ENCODE measurements at regions not wholly inside any gene's neighbourhood (a gene's known extent, or its start where the extent isn't known, plus 50 kb on each side); places are given as distances from the start of the nearest gene placed in this dataset.
"Not testable (repeated sequence)": the region's sequence is repeated elsewhere in the genome, so short reads cannot be mapped to it uniquely, and the experiment has no call there.

- no peak for DNase-seq (ENCODE audit: low read depth, low spot score)
These were observed 332.9 kb downstream of the DSC3 start for GRCh38 chr18:30709595-30709994.

- DNase-seq (ENCODE audit: low read depth, low spot score), result no peak
These were observed 336.6 kb downstream of the DSC3 start for GRCh38 chr18:30705943-30706342.

GRCh38 chr18:30698571-30698970 lies 344.0 kb downstream of the DSC3 start:
- DNase-seq (ENCODE audit: low read depth, low spot score), result no peak

- no peak for DNase-seq (ENCODE audit: low read depth, low spot score)
These were observed 346.3 kb downstream of the DSC3 start for GRCh38 chr18:30696201-30696600.

GRCh38 chr18:30694773-30695172 lies 347.8 kb downstream of the DSC3 start:
- DNase-seq (ENCODE audit: low read depth, low spot score), result no peak

- DNase-seq (ENCODE audit: low read depth, low spot score), result no peak
These were observed 353.3 kb downstream of the DSC3 start for GRCh38 chr18:30689216-30689615.

- DNase-seq (ENCODE audit: low read depth, low spot score), result no peak
These were observed 355.0 kb downstream of the DSC3 start for GRCh38 chr18:30687501-30687900.

- DNase-seq (ENCODE audit: low read depth, low spot score), result no peak
These were observed 357.6 kb downstream of the DSC3 start for GRCh38 chr18:30684825-30685481.

GRCh38 chr18:30683836-30684235 lies 358.7 kb downstream of the DSC3 start:
- DNase-seq (ENCODE audit: low read depth, low spot score), result no peak

- no peak for DNase-seq (ENCODE audit: low read depth, low spot score)
These were observed 359.9 kb downstream of the DSC3 start for GRCh38 chr18:30682672-30683071.

- DNase-seq (ENCODE audit: low read depth, low spot score), result no peak
These were observed 363.1 kb downstream of the DSC3 start for GRCh38 chr18:30679285-30679930.

GRCh38 chr18:30677813-30678212 lies 364.7 kb downstream of the DSC3 start:
- DNase-seq (ENCODE audit: low read depth, low spot score), result not testable (repeated sequence)

- DNase-seq (ENCODE audit: low read depth, low spot score), result no peak
These were observed 366.5 kb downstream of the DSC3 start for GRCh38 chr18:30676053-30676480.

GRCh38 chr18:30675493-30675892 lies 367.0 kb downstream of the DSC3 start:
- no peak for DNase-seq (ENCODE audit: low read depth, low spot score)

GRCh38 chr18:30675072-30675471 lies 367.5 kb downstream of the DSC3 start:
- DNase-seq (ENCODE audit: low read depth, low spot score), result no peak

GRCh38 chr18:30674596-30674995 lies 367.9 kb downstream of the DSC3 start:
- no peak for DNase-seq (ENCODE audit: low read depth, low spot score)

GRCh38 chr18:30672439-30672838 lies 370.1 kb downstream of the DSC3 start:
- DNase-seq (ENCODE audit: low read depth, low spot score), result not testable (repeated sequence)

GRCh38 chr18:30658306-30658705 lies 384.2 kb downstream of the DSC3 start:
- DNase-seq (ENCODE audit: low read depth, low spot score), result no peak

GRCh38 chr18:30652387-30652786 lies 390.2 kb downstream of the DSC3 start:
- DNase-seq (ENCODE audit: low read depth, low spot score), result no peak

GRCh38 chr18:30650499-30650898 lies 392.0 kb downstream of the DSC3 start:
- DNase-seq (ENCODE audit: low read depth, low spot score), result no peak

GRCh38 chr18:30644158-30644557 lies 398.4 kb downstream of the DSC3 start:
- DNase-seq (ENCODE audit: low read depth, low spot score), result no peak

GRCh38 chr18:30639361-30639760 lies 403.2 kb downstream of the DSC3 start:
- no peak for DNase-seq (ENCODE audit: low read depth, low spot score)

- no peak for DNase-seq (ENCODE audit: low read depth, low spot score)
These were observed 408.3 kb downstream of the DSC3 start for GRCh38 chr18:30634249-30634648.
